ENCODE measurements at regions not wholly inside any gene's neighbourhood (a gene's known extent, or its start where the extent isn't known, plus 50 kb on each side); places are given as distances from the start of the nearest gene placed in this dataset.

GRCh38 chr5:29389993-29390392 lies 1803.5 kb upstream of the CDH6 start:
- H3K4me3 ChIP-seq (ENCODE audit: low read length): no peak overlapping the region
- no peak for DNase-seq (ENCODE audit: low read depth)
- TF ChIP-seq, protein P1, sequence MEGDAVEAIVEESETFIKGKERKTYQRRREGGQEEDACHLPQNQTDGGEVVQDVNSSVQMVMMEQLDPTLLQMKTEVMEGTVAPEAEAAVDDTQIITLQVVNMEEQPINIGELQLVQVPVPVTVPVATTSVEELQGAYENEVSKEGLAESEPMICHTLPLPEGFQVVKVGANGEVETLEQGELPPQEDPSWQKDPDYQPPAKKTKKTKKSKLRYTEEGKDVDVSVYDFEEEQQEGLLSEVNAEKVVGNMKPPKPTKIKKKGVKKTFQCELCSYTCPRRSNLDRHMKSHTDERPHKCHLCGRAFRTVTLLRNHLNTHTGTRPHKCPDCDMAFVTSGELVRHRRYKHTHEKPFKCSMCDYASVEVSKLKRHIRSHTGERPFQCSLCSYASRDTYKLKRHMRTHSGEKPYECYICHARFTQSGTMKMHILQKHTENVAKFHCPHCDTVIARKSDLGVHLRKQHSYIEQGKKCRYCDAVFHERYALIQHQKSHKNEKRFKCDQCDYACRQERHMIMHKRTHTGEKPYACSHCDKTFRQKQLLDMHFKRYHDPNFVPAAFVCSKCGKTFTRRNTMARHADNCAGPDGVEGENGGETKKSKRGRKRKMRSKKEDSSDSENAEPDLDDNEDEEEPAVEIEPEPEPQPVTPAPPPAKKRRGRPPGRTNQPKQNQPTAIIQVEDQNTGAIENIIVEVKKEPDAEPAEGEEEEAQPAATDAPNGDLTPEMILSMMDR (IDR thresholded peaks at IDR 0.05; ENCODE audit: insufficient read depth, low read depth, low read length, missing control alignments): no peak

- H3K4me3 ChIP-seq (ENCODE audit: low read length): no peak overlapping the region
- TF ChIP-seq, protein P1 (IDR thresholded peaks at IDR 0.05; ENCODE audit: insufficient read depth, low read depth, low read length, missing control alignments): no peak
- DNase-seq (ENCODE audit: low read depth): no peak
Measured at GRCh38 chr5:29387384-29387783, 1806.1 kb upstream of the CDH6 start.

DNA sequence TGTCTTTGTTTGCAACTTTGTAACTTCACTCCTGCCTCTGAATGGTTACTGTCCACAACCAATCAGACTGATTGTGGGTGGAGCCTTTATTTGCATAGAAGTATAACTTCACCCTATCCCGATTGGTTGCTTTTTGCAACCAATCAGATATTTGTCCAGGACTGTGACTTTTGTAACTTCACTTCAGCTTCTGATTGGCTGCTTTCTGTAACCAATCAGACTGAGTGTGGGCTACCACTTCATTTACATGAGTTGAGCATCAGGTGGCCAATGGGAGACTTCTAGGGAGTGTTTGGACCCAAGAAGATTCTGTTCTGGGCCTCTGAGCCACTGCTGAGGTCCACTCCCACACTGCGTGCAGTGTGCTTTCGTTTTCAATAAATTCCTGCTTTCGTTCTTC lies 1810.7 kb upstream of the CDH6 start:
- DNase-seq (ENCODE audit: low read depth): no peak
- no peak overlapping the region for H3K4me3 ChIP-seq (ENCODE audit: low read length)
- TF ChIP-seq, protein P1 (IDR thresholded peaks at IDR 0.05; ENCODE audit: insufficient read depth, low read depth, low read length, missing control alignments): no peak

GRCh38 chr5:29380029-29380428 lies 1813.5 kb upstream of the CDH6 start:
- TF ChIP-seq, protein P1 (IDR thresholded peaks at IDR 0.05; ENCODE audit: insufficient read depth, low read depth, low read length, missing control alignments): no peak
- DNase-seq (ENCODE audit: low read depth): no peak
- H3K4me3 ChIP-seq (ENCODE audit: low read length): no peak overlapping the region

GRCh38 chr5:29379619-29380018 lies 1813.9 kb upstream of the CDH6 start:
- H3K4me3 ChIP-seq (ENCODE audit: low read length): no peak overlapping the region
- TF ChIP-seq, protein P1 (IDR thresholded peaks at IDR 0.05; ENCODE audit: insufficient read depth, low read depth, low read length, missing control alignments): no peak
- no peak for DNase-seq (ENCODE audit: low read depth)

- TF ChIP-seq, protein P1 (IDR thresholded peaks at IDR 0.05; ENCODE audit: insufficient read depth, low read depth, low read length, missing control alignments): no peak
- DNase-seq (ENCODE audit: low read depth): no peak
- H3K4me3 ChIP-seq (ENCODE audit: low read length): no peak overlapping the region
Measured at GRCh38 chr5:29378104-29378503, 1815.4 kb upstream of the CDH6 start.

DNA sequence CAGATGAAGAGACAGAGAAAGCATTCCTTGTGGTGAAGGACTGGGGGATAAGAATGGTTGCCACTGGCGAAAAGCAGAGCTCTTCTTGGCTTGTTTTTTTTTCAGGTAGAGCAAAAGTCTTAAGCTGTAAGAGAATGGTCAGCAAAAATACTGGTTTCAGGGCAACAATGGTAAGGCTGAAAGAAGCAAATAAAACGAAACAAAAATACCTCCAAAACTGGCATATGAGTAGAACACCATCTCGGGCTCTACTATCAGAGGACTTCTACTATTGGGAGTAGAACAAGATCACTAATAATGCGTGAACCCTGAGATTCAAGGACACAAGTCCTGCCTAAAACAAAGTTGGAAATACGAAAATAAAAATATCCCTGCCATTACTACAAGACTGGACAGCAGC lies 1823.2 kb upstream of the CDH6 start:
- TF ChIP-seq, protein P1 (IDR thresholded peaks at IDR 0.05; ENCODE audit: insufficient read depth, low read depth, low read length, missing control alignments): no peak
- no peak for DNase-seq (ENCODE audit: low read depth)
- H3K4me3 ChIP-seq (ENCODE audit: low read length): no peak overlapping the region

Data from epithelial cell of esophagus (primary cell).